ENCODE measurements at regions not wholly inside any gene's neighbourhood (a gene's known extent, or its start where the extent isn't known, plus 50 kb on each side); places are given as distances from the start of the nearest gene placed in this dataset.

- TF ChIP-seq CTCF (conservative IDR thresholded peaks at IDR 0.05; ENCODE audit: low read length) (no peak), EZH2phosphoT487 (IDR thresholded peaks at IDR 0.05; ENCODE audit: borderline replicate concordance) (no peak)
Observed at GRCh38 chr4:132694775-132695174, 454.3 kb upstream of the PCDH10 start.

Measured in Loucy (cell line).